HG03097 (cell line): ENCODE measurements at regions not wholly inside any gene's neighbourhood (a gene's known extent, or its start where the extent isn't known, plus 50 kb on each side); places are given as distances from the start of the nearest gene placed in this dataset.

Experiments
- ATAC-seq: cut with Tn5 transposase; IDR thresholded peaks from one replicate; pipeline ENCODE4 v1.9.1; 2021; ENCODE audit not compliant: unreplicated experiment, low FRiP score

GRCh38 chr5:159525117-159525516, 194.8 kb upstream of the IL12B start:
- ATAC-seq = no peak

- no peak for ATAC-seq
Observed at GRCh38 chr5:159527546-159528254, 197.4 kb upstream of the IL12B start.

- no peak for ATAC-seq
Observed at GRCh38 chr5:159531554-159532105, 201.3 kb upstream of the IL12B start.

- no peak for ATAC-seq
Observed at GRCh38 chr5:159533197-159533596, 202.9 kb upstream of the IL12B start.

- ATAC-seq = no peak
Observed at GRCh38 chr5:159536166-159536565, 205.9 kb upstream of the IL12B start.

- no peak for ATAC-seq
Observed at GRCh38 chr5:159536646-159537045, 206.4 kb upstream of the IL12B start.

GRCh38 chr5:159539678-159540077, 209.4 kb upstream of the IL12B start:
- ATAC-seq = no peak

GRCh38 chr5:159543326-159543725, 213.0 kb upstream of the IL12B start:
- ATAC-seq = no peak

- no peak for ATAC-seq
Observed at GRCh38 chr5:159545156-159545555, 214.9 kb upstream of the IL12B start.

GRCh38 chr5:159547466-159548195, 217.3 kb upstream of the IL12B start:
- no peak for ATAC-seq

GRCh38 chr5:159548517-159548916, 218.2 kb upstream of the IL12B start:
- ATAC-seq = no peak

GRCh38 chr5:159549046-159549445, 218.8 kb upstream of the IL12B start:
- ATAC-seq = no peak

- ATAC-seq = no peak
Observed at GRCh38 chr5:159550951-159551350, 220.7 kb upstream of the IL12B start.

GRCh38 chr5:159552751-159553150, 222.5 kb upstream of the IL12B start:
- no peak for ATAC-seq

- ATAC-seq = no peak
Observed at GRCh38 chr5:159553792-159554191, 223.5 kb upstream of the IL12B start.

GRCh38 chr5:159555084-159555483, 224.8 kb upstream of the IL12B start:
- no peak for ATAC-seq

GRCh38 chr5:159559337-159559736, 229.1 kb upstream of the IL12B start:
- ATAC-seq = no peak

GRCh38 chr5:159560088-159560487, 229.8 kb upstream of the IL12B start:
- ATAC-seq = no peak

GRCh38 chr5:159564031-159564430, 233.7 kb upstream of the IL12B start:
- no peak for ATAC-seq

- ATAC-seq = no peak
Observed at GRCh38 chr5:159566832-159567231, 236.5 kb upstream of the IL12B start.

- no peak for ATAC-seq
Observed at GRCh38 chr5:159567461-159567860, 237.2 kb upstream of the IL12B start.
